Liver (tissue), 3 donors: ENCODE measurements at regions not wholly inside any gene's neighbourhood (a gene's known extent, or its start where the extent isn't known, plus 50 kb on each side); places are given as distances from the start of the nearest gene placed in this dataset.

Experiments
- CTCF ChIP-seq: fragments of 150-350 bp; IDR thresholded peaks from 2 replicates; pipeline ENCODE4 v1.5.1; 2017; ENCODE audit warnings: improper control_type of control experiment, low read depth, low read length; ENCODE audit not compliant: missing input control
- GABPA ChIP-seq, 2 donors: IDR thresholded peaks in 1 of 2; conservative IDR thresholded peaks in 1 of 2; 2 replicates each; pipeline ENCODE4 v1.6.1; 2016; ENCODE audit warnings: antibody characterized with exemption in 2 of 2, mild to moderate bottlenecking in 1 of 2, moderate library complexity in 1 of 2
- MAX ChIP-seq: IDR thresholded peaks from 2 replicates; pipeline ENCODE4 v1.6.1; 2016; ENCODE audit warnings: antibody characterized with exemption
- donor health status: healthy.
- donor health status: healthy.

DNA sequence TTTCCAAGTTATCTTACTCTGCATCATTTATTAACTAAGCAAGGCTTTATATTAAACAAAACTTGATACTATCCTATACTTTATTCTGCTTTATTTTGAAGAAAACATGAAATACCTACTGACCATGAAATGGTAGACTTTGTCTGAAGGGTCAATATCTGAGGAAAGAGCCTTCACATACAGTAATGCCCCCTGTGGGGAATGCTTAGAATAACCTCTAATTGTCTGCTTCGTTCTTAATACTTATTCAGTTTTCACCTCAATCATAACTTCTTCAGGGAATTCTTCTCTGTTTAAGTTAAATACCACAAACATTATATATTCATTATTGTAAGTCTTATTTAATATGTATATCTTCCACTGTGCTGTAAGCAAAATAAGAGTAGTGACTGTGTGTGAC is 498.9 kb upstream of the MANEA start:
- no peak for TF ChIP-seq CTCF
- no peak for TF ChIP-seq GABPA (IDR thresholded peaks at IDR 0.05 in 1 of 2, conservative IDR thresholded peaks at IDR 0.05 in 1 of 2)
- no peak for TF ChIP-seq MAX
